GM12878 (cell line): ENCODE measurements at regions not wholly inside any gene's neighbourhood (a gene's known extent, or its start where the extent isn't known, plus 50 kb on each side); places are given as distances from the start of the nearest gene placed in this dataset.

ENCODE experiments used
- ATAC-seq: fragments of 200-7000 bp; cut with Tn5 transposase; 3 replicates; pipeline ENCODE4 v1.9.1; 2020; ENCODE audit warnings: mild to moderate bottlenecking, moderate library complexity
- BruUV-seq: library from RNA; stranded (reverse); fragments of 400-500 nt; replicated peaks from 2 replicates; lab custom pipeline; 2021; lab: Mats Ljungman, UMichigan
- CTCF ChIA-PET: fragments of 300-600 bp; sonication (Branson Sonifier 250); formaldehyde crosslinking; extraction: SDS; loops from one replicate; lab custom pipeline; 2021; ENCODE audit warnings: inconsistent platforms; lab: Yijun Ruan, JAX
- POLR2A ChIA-PET: fragments of 350-600 bp; formaldehyde crosslinking; extraction: SDS; loops from one replicate; lab custom pipeline; 2021; ENCODE audit warnings: inconsistent platforms; lab: Charles Lee
- RAD21 ChIA-PET: fragments of 300-600 bp; sonication (Branson Sonifier 250); formaldehyde crosslinking; loops from one replicate; lab custom pipeline; 2023; ENCODE audit warnings: antibody characterized with exemption; ENCODE audit not compliant: unreplicated experiment; lab: Charles Lee
- SMC1A ChIA-PET: fragments of 300-600 bp; sonication (Branson Sonifier 250); formaldehyde crosslinking; loops from one replicate; lab custom pipeline; 2023; ENCODE audit not compliant: unreplicated experiment, uncharacterized antibody; lab: Charles Lee
- DNase-seq: peaks from one replicate; pipeline ENCODE4 v3.0.0-alpha.2; 2011; ENCODE audit warnings: low read depth, low spot score
- FAIRE-seq: peaks from 3 replicates; lab custom pipeline; 2011; peaks lifted over from hg19 to GRCh38; lab: Jason Lieb, UNC
- H2AFZ ChIP-seq: 2 replicates; pipeline ENCODE4 v1.6.0; 2011; ENCODE audit warnings: low read depth, low read length, control low read depth; ENCODE audit not compliant: control insufficient read depth
- H3K27ac ChIP-seq: 2 replicates; pipeline ENCODE4 v1.5.1; 2011; ENCODE audit warnings: control low read depth; ENCODE audit not compliant: control insufficient read depth, insufficient read depth
- H3K27me3 ChIP-seq, 2 experiments: replicated peaks in 1 of 2; 2 replicates each; pipeline versions ENCODE4 v1.6.0 to v1.6.1; 2011; ENCODE audit warnings: low read length in 1 of 2; ENCODE audit not compliant: control insufficient read depth in 2 of 2, insufficient read depth in 2 of 2
- H3K36me3 ChIP-seq, 2 experiments: 2 replicates each; pipeline ENCODE4 v1.5.1; 2011; ENCODE audit warnings: low read length in 1 of 2; ENCODE audit not compliant: control insufficient read depth in 2 of 2, insufficient read depth in 2 of 2
- H3K4me1 ChIP-seq: 2 replicates; pipeline ENCODE4 v1.6.1; 2011; ENCODE audit warnings: mild to moderate bottlenecking, low read length, moderate library complexity, mixed read lengths; ENCODE audit not compliant: control insufficient read depth, insufficient read depth
- H3K4me2 ChIP-seq: 2 replicates; pipeline ENCODE4 v1.6.0; 2011; ENCODE audit warnings: control low read depth; ENCODE audit not compliant: control insufficient read depth, insufficient read depth
- H3K4me3 ChIP-seq: fragments of 200-600 bp; sonication (generic); 2 replicates; pipeline ENCODE4 v1.5.1; 2016
- H3K79me2 ChIP-seq: 2 replicates; pipeline ENCODE4 v1.6.0; 2011; ENCODE audit warnings: low read length; ENCODE audit not compliant: control insufficient read depth, insufficient read depth
- H3K9ac ChIP-seq: 2 replicates; pipeline ENCODE4 v1.8.0; 2011; ENCODE audit warnings: low read length, control low read depth, mixed read lengths; ENCODE audit not compliant: control insufficient read depth, insufficient read depth
- H3K9me3 ChIP-seq: replicated peaks from 3 replicates; pipeline ENCODE4 v1.5.1; 2011; ENCODE audit warnings: mild to moderate bottlenecking, low read length; ENCODE audit not compliant: control insufficient read depth, insufficient read depth
- H4K20me1 ChIP-seq: 2 replicates; pipeline ENCODE4 v1.6.0; 2011; ENCODE audit not compliant: control insufficient read depth, insufficient read depth
- ATF7 ChIP-seq: fragments of 450-650 bp; IDR thresholded peaks from 2 replicates; pipeline ENCODE4 v1.6.1; 2016; ENCODE audit warnings: low read depth, mild to moderate bottlenecking
- CREM ChIP-seq: IDR thresholded peaks from 2 replicates; pipeline ENCODE4 v1.6.1; 2014; ENCODE audit warnings: antibody characterized with exemption, low read depth
- ESRRA ChIP-seq: IDR thresholded peaks from 2 replicates; pipeline ENCODE4 v1.6.1; 2012; ENCODE audit warnings: mild to moderate bottlenecking, low read length, improper control_type of control experiment
- IRF4 ChIP-seq: IDR thresholded peaks from 2 replicates; pipeline ENCODE4 v1.6.1; 2011; ENCODE audit warnings: low read depth, low read length
- MEF2A ChIP-seq: IDR thresholded peaks from 2 replicates; pipeline ENCODE4 v1.6.1; 2011; ENCODE audit warnings: low read depth, mild to moderate bottlenecking, low read length, moderate library complexity; ENCODE audit not compliant: insufficient read depth
- NFYB ChIP-seq: IDR thresholded peaks from 2 replicates; pipeline ENCODE4 v1.6.1; 2011; ENCODE audit warnings: low read depth, mild to moderate bottlenecking, low read length, improper control_type of control experiment, moderate library complexity; ENCODE audit not compliant: insufficient read depth
- RELA ChIP-seq: fragments of 450-650 bp; IDR thresholded peaks from 2 replicates; pipeline ENCODE4 v1.8.0; 2014; ENCODE audit warnings: borderline replicate concordance; ENCODE audit not compliant: partially characterized antibody
- SMAD5 ChIP-seq: IDR thresholded peaks from 2 replicates; pipeline ENCODE4 v1.6.1; 2016; ENCODE audit warnings: antibody characterized with exemption, low read depth
- YY1 ChIP-seq: IDR thresholded peaks from 2 replicates; pipeline ENCODE4 v1.6.1; 2011; ENCODE audit warnings: low read depth, mild to moderate bottlenecking, low read length
- WGBS: methylation state at CpG from one replicate; pipeline ENCODE4 v1.1.6; 2016; ENCODE audit warnings: low lambda C conversion rate; ENCODE audit not compliant: insufficient replicate concordance, insufficient coverage; ENCODE audit errors: missing lambda C conversion rate; 5-methylcytosine and 5-hydroxymethylcytosine counted together
- in situ Hi-C: fragments of 300-500 bp; cut with MboI; formaldehyde crosslinking; loops from 9 replicates; pipeline ENCODE4 v1.14.3; 2018; ENCODE audit warnings: mixed read lengths
- intact Hi-C: fragments of 100-400 bp; cut with micrococcal nuclease; formaldehyde crosslinking; loops from one replicate; pipeline ENCODE4 v1.14.2; 2022; ENCODE audit not compliant: unreplicated experiment
- TF ChIP-seq, protein P1 (sequence below): fragments of 450-650 bp; IDR thresholded peaks from 2 replicates; pipeline ENCODE4 v1.6.1; 2017; ENCODE audit warnings: low read depth, mild to moderate bottlenecking, moderate library complexity

DNA sequence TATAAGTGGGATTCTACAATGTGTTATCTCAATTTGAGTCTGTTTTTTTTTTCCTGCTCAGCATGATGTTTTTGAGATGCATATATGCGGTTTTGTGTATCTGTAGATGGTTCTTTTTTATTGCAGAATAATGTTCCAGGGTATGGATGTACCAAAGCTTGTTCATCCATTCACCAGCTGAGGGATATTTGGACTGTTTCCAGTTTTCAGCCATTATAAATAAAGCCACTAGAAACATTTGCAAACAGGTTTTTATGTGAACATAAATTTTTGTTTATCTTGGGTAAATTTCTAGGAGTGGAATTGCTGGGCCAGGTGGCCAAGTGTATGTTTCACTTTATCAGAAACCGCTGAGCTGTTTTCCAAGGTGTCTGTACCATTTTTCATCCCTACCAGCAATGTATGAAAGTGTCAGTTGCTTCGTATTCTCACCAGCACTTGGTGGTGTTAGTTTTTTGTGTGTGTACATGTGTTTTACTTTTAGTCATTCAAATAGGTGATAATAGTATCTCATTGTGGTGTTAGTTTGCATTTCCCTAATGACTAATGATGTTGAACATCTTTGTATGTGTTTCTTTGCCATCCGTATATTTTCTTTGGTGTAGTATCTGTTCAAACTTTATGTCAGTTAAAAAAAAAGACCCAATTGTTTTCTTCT, 124.2 kb downstream of the CEBPB start:
- ChIA-PET POLR2A (no interaction called here), SMC1A (no interaction called here), CTCF (no interaction called here), RAD21 (no interaction called here)
- H3K9me3 ChIP-seq, result no peaks in the 10 kb centered on the region; the same call in 2 of the 3 replicates
- H2AFZ ChIP-seq, result no peak overlapping the region
- no peaks in the 10 kb centered on the region for H3K4me1 ChIP-seq
- no peak for FAIRE-seq
- no peak overlapping the region for H3K4me2 ChIP-seq
- peaks cover 0 to 3% of the 10 kb centered on the region in 2 experiments; a peak in 2 of 4 replicates for H3K27me3 ChIP-seq
- no peak overlapping the region for H3K27ac ChIP-seq
- no peak overlapping the region for H3K4me3 ChIP-seq
- DNase-seq, result no peak
- no peaks in the 10 kb centered on the region for H3K79me2 ChIP-seq
- WGBS, result 18% methylated on average over 4 of the region's 4 CpGs
- no peaks in the 10 kb centered on the region for H4K20me1 ChIP-seq
- in situ Hi-C loops (no loop called here), intact Hi-C loops (no loop called here)
- TF ChIP-seq RELA, result no peak
- no peak for TF ChIP-seq NFYB
- TF ChIP-seq YY1, result no peak
- TF ChIP-seq, protein P1, sequence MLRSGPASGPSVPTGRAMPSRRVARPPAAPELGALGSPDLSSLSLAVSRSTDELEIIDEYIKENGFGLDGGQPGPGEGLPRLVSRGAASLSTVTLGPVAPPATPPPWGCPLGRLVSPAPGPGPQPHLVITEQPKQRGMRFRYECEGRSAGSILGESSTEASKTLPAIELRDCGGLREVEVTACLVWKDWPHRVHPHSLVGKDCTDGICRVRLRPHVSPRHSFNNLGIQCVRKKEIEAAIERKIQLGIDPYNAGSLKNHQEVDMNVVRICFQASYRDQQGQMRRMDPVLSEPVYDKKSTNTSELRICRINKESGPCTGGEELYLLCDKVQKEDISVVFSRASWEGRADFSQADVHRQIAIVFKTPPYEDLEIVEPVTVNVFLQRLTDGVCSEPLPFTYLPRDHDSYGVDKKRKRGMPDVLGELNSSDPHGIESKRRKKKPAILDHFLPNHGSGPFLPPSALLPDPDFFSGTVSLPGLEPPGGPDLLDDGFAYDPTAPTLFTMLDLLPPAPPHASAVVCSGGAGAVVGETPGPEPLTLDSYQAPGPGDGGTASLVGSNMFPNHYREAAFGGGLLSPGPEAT, result no peak
- TF ChIP-seq CREM, result no peak
- no peak for TF ChIP-seq MEF2A
- TF ChIP-seq IRF4, result no peak
- TF ChIP-seq ESRRA, result no peak
- no peak for TF ChIP-seq SMAD5
- no peak for TF ChIP-seq ATF7
- ATAC-seq, result no peak
- no peak overlapping the region for H3K9ac ChIP-seq
- no TSS peak for BruUV-seq
- H3K36me3 ChIP-seq, result no peaks in the 10 kb centered on the region
